K562 (cell line): ENCODE measurements at regions not wholly inside any gene's neighbourhood (a gene's known extent, or its start where the extent isn't known, plus 50 kb on each side); places are given as distances from the start of the nearest gene placed in this dataset.
A peak's percentile ranks its signal among the peaks of the same experiment; 100 is the strongest.

Experiments used
- ARID1B ChIP-seq: fragments of 450-650 bp; IDR thresholded peaks from 2 replicates; pipeline ENCODE4 v1.6.1; 2016; ENCODE audit warnings: antibody characterized with exemption, mild to moderate bottlenecking, inconsistent platforms
- CBFA2T2 ChIP-seq: fragments of 450-650 bp; conservative IDR thresholded peaks from 2 replicates; pipeline ENCODE4 v1.6.1; 2017; ENCODE audit warnings: mild to moderate bottlenecking
- CBFA2T3 ChIP-seq: fragments of 450-650 bp; IDR thresholded peaks from 2 replicates; pipeline ENCODE4 v1.6.1; 2017
- EP300 ChIP-seq: IDR thresholded peaks from 2 replicates; pipeline ENCODE4 v1.6.1; 2012; ENCODE audit warnings: low read length, improper control_type of control experiment
- GATA2 ChIP-seq: sonication (generic); formaldehyde crosslinking; IDR thresholded peaks from 2 replicates; pipeline ENCODE4 v1.4.0; 2020; ENCODE audit warnings: mild to moderate bottlenecking, missing genetic modification reagents
- KAT2B ChIP-seq: IDR thresholded peaks from one replicate; pipeline ENCODE4 v1.6.1; 2012; ENCODE audit warnings: low read depth, mild to moderate bottlenecking, control low read depth, inconsistent platforms, low read length, moderate library complexity
- NCOR1 ChIP-seq: fragments of 450-650 bp; IDR thresholded peaks from 2 replicates; pipeline ENCODE4 v1.6.1; 2016; ENCODE audit warnings: mild to moderate bottlenecking, moderate library complexity
- POLR2AphosphoS5 ChIP-seq: IDR thresholded peaks from 2 replicates; pipeline ENCODE4 v1.6.1; 2011; ENCODE audit warnings: mild to moderate bottlenecking, low read depth, low read length, moderate library complexity; ENCODE audit not compliant: control insufficient read depth, insufficient read depth
- RNF2 ChIP-seq: sonication (generic); IDR thresholded peaks from 2 replicates; pipeline ENCODE4 v1.6.1; 2016
- SMARCA4 ChIP-seq: fragments of 450-650 bp; IDR thresholded peaks from 2 replicates; pipeline ENCODE4 v1.6.1; 2016
- SMARCA5 ChIP-seq: fragments of 450-650 bp; IDR thresholded peaks from 2 replicates; pipeline ENCODE4 v1.6.1; 2016
- TAL1 ChIP-seq: fragments of 450-650 bp; IDR thresholded peaks from 2 replicates; pipeline ENCODE4 v1.6.1; 2016; ENCODE audit warnings: mild to moderate bottlenecking
- TBL1XR1 ChIP-seq, 2 experiments: IDR thresholded peaks; 2 replicates each; pipeline ENCODE4 v1.6.1; 2012; ENCODE audit warnings: improper control_type of control experiment in 2 of 2, low read length in 2 of 2, mild to moderate bottlenecking in 1 of 2
- TRIM24 ChIP-seq, 2 experiments: fragments of 450-650 bp; IDR thresholded peaks; 2 replicates each; pipeline ENCODE4 v1.6.1; 2016
- ZC3H8 ChIP-seq: fragments of 450-650 bp; IDR thresholded peaks from 2 replicates; pipeline ENCODE4 v1.6.1; 2017
- ZNF280B ChIP-seq: fragments of 250-450 bp; sonication (Bioruptor Pico); IDR thresholded peaks from 2 replicates; pipeline ENCODE4 v1.5.1; 2021; ENCODE audit warnings: mild to moderate bottlenecking
- ZNF644 ChIP-seq: fragments of 200-800 bp; sonication (Bioruptor generic); IDR thresholded peaks from 2 replicates; pipeline ENCODE4 v1.6.1; 2016; ENCODE audit warnings: low read depth, missing genetic modification characterization, missing compliant biosample characterization

- TF ChIP-seq ZNF280B (CRISPR knock-in tag), result no peak
- TF ChIP-seq EP300, result peak; percentile 65; the same call in 1 of the 2 replicates
- peak; percentile 11 to 62; a peak in 1 of 4 replicates for TF ChIP-seq TRIM24 (IDR thresholded peaks at IDR 0.05)
- 0 out of 4 replicates have a peak, but pooled peaks of 1 of the 2 experiments have one; percentile 42 for TF ChIP-seq TBL1XR1 (IDR thresholded peaks at IDR 0.05; ENCODE audit: low read length in 2 of 2)
- TF ChIP-seq KAT2B, result no peak
- peak; percentile 91 for TF ChIP-seq CBFA2T3
- peak; percentile 55; the same call in 1 of the 2 replicates for TF ChIP-seq TAL1
- TF ChIP-seq ZC3H8, result no peak
- TF ChIP-seq GATA2 (CRISPR knock-in tag), result peak; percentile 66; the same call in 1 of the 2 replicates
- TF ChIP-seq ZNF644 (tag), result peak; percentile 50; the same call in 1 of the 2 replicates
- TF ChIP-seq POLR2AphosphoS5, result peak; percentile 47; the same call in 1 of the 2 replicates
- 0 out of 2 replicates have a peak, but pooled peaks have one; percentile 0 for TF ChIP-seq RNF2
- TF ChIP-seq NCOR1, result peak; percentile 77
- TF ChIP-seq ARID1B, result peak; percentile 63
- peak; percentile 83 for TF ChIP-seq CBFA2T2
- TF ChIP-seq SMARCA5, result no peak
- no peak for TF ChIP-seq SMARCA4
- TF ChIP-seq, all 486 proteins: peak for 21
These were observed 230.9 kb upstream of the MOCS1 start (continued) for GRCh38 chr6:40165036-40165709.
